ENCODE measurements at regions not wholly inside any gene's neighbourhood (a gene's known extent, or its start where the extent isn't known, plus 50 kb on each side); places are given as distances from the start of the nearest gene placed in this dataset.

GRCh38 chr12:91404441-91404840 is 221.8 kb upstream of the DCN start:
- no peak for TF ChIP-seq CTCF (conservative IDR thresholded peaks at IDR 0.05; ENCODE audit: low read depth, low read length)
- no peak for TF ChIP-seq EZH2 (IDR thresholded peaks at IDR 0.05; ENCODE audit: borderline replicate concordance, low read depth, low read length, poor library complexity, severe bottlenecking)

Data from A673 (cell line).